PC-9 (cell line): ENCODE measurements at regions not wholly inside any gene's neighbourhood (a gene's known extent, or its start where the extent isn't known, plus 50 kb on each side); places are given as distances from the start of the nearest gene placed in this dataset.

Experiments
- BruUV-seq: library from RNA; stranded (reverse); fragments of 400-500 nt; replicated peaks from 2 replicates; lab custom pipeline; 2021; lab: Mats Ljungman, UMichigan
- CTCF ChIA-PET: fragments of 300-600 bp; sonication (Branson Sonifier 250); formaldehyde crosslinking; loops from one replicate; lab custom pipeline; 2022; ENCODE audit warnings: antibody characterized with exemption; lab: Charles Lee
- POLR2A ChIA-PET: fragments of 300-600 bp; sonication (Branson Sonifier 250); formaldehyde crosslinking; loops from one replicate; lab custom pipeline; 2022; ENCODE audit warnings: antibody characterized with exemption; ENCODE audit not compliant: unreplicated experiment; lab: Charles Lee
- DNase-seq, 2 experiments: peaks; one replicate each; pipeline versions ENCODE4 v3.0.0 to v3.0.0-alpha.2; 2015 to 2022; ENCODE audit warnings: mixed read lengths in 1 of 2
- H2AFZ ChIP-seq: fragments of 200-600 bp; sonication (generic); 2 replicates; pipeline ENCODE4 v1.8.1; 2017; ENCODE audit warnings: antibody characterized with exemption
- H3F3A ChIP-seq: fragments of 200-600 bp; sonication (generic); 2 replicates; pipeline ENCODE4 v1.8.1; 2017; ENCODE audit warnings: antibody characterized with exemption, mild to moderate bottlenecking, low read depth; ENCODE audit not compliant: insufficient read depth
- H3K27ac ChIP-seq: fragments of 200-600 bp; sonication (generic); 2 replicates; pipeline ENCODE4 v1.6.1; 2016; ENCODE audit warnings: mixed run types
- H3K27me3 ChIP-seq: fragments of 200-600 bp; sonication (generic); 2 replicates; pipeline ENCODE4 v1.6.1; 2016; ENCODE audit warnings: low read depth, mixed run types; ENCODE audit not compliant: insufficient read depth
- H3K36me3 ChIP-seq: fragments of 200-600 bp; sonication (generic); 2 replicates; pipeline ENCODE4 v1.6.1; 2016; ENCODE audit warnings: low read depth, mixed run types
- H3K4me1 ChIP-seq: fragments of 200-600 bp; sonication (generic); replicated peaks from 2 replicates; pipeline ENCODE4 v1.6.1; 2016; ENCODE audit warnings: mixed run types; ENCODE audit not compliant: insufficient read depth
- H3K4me2 ChIP-seq: fragments of 200-600 bp; sonication (generic); 2 replicates; pipeline ENCODE4 v1.6.1; 2017; ENCODE audit warnings: mixed run types
- H3K4me3 ChIP-seq: fragments of 200-600 bp; sonication (generic); 2 replicates; pipeline ENCODE4 v1.6.1; 2016; ENCODE audit warnings: mixed run types
- H3K79me2 ChIP-seq: fragments of 200-600 bp; sonication (generic); 2 replicates; pipeline ENCODE4 v1.6.1; 2017; ENCODE audit warnings: low read depth, mixed run types
- H3K9me2 ChIP-seq: fragments of 200-600 bp; sonication (generic); 2 replicates; pipeline ENCODE4 v1.8.1; 2017; ENCODE audit warnings: mild to moderate bottlenecking; ENCODE audit not compliant: insufficient read depth
- H3K9me3 ChIP-seq: fragments of 200-600 bp; sonication (generic); 2 replicates; pipeline ENCODE4 v1.8.1; 2016; ENCODE audit warnings: low read depth; ENCODE audit not compliant: insufficient read depth
- H4K20me1 ChIP-seq: fragments of 200-600 bp; sonication (generic); 2 replicates; pipeline ENCODE4 v1.8.1; 2017; ENCODE audit not compliant: insufficient read depth
- CTCF ChIP-seq: fragments of 200-600 bp; sonication (generic); conservative IDR thresholded peaks from 2 replicates; pipeline ENCODE4 v1.6.1; 2017; ENCODE audit warnings: mixed run types, antibody characterized with exemption, mild to moderate bottlenecking, moderate library complexity
- EZH2 ChIP-seq: fragments of 200-600 bp; sonication (generic); IDR thresholded peaks from 2 replicates; pipeline ENCODE4 v1.8.0; 2017; ENCODE audit warnings: antibody characterized with exemption, low read depth
- intact Hi-C: fragments of 100-400 bp; cut with micrococcal nuclease; formaldehyde crosslinking; loops from one replicate; pipeline ENCODE4 v1.10.0; 2022; ENCODE audit not compliant: unreplicated experiment

GRCh38 chr6:80543151-80543550, 436.7 kb downstream of the BCKDHB start:
- H3K27ac ChIP-seq = no peak overlapping the region
- no peak overlapping the region for H3K4me3 ChIP-seq
- BruUV-seq = no TSS peak
- no peaks in the 10 kb centered on the region for H3K27me3 ChIP-seq
- H3K9me3 ChIP-seq = no peaks in the 10 kb centered on the region
- TF ChIP-seq CTCF (no peak), EZH2 (no peak)
- intact Hi-C loops = loop anchor here (10.0 kb wide), 1 partner anchor 418 kb away; no protein-coding TSS in a partner anchor
- H4K20me1 ChIP-seq = no peaks in the 10 kb centered on the region
- H2AFZ ChIP-seq = no peak overlapping the region
- peaks cover 16% of the 10 kb centered on the region for H3K4me1 ChIP-seq
- H3K9me2 ChIP-seq = no peaks in the 10 kb centered on the region
- DNase-seq = no peak
- CTCF ChIA-PET = no interaction called here
- no peaks in the 10 kb centered on the region for H3K79me2 ChIP-seq
- POLR2A ChIA-PET = no interaction called here
- H3F3A ChIP-seq = no peaks in the 10 kb centered on the region
- no peak overlapping the region for H3K4me2 ChIP-seq
- no peaks in the 10 kb centered on the region for H3K36me3 ChIP-seq

GRCh38 chr6:80541886-80542285, 435.4 kb downstream of the BCKDHB start:
- Histone ChIP-seq H3K4me1 (peaks cover 16% of the 10 kb centered on the region), H3K79me2 (no peaks in the 10 kb centered on the region), H3K4me2 (0 out of 2 replicates have a peak overlapping the region, but pooled peaks have one; percentile 43), H3K36me3 (no peaks in the 10 kb centered on the region), H3K9me2 (no peaks in the 10 kb centered on the region), H3K27me3 (no peaks in the 10 kb centered on the region), H4K20me1 (no peaks in the 10 kb centered on the region), H2AFZ (no peak overlapping the region), H3K27ac (no peak overlapping the region), H3K4me3 (no peak overlapping the region), H3F3A (no peaks in the 10 kb centered on the region), H3K9me3 (no peaks in the 10 kb centered on the region)
- ChIA-PET CTCF (no interaction called here), POLR2A (no interaction called here)
- intact Hi-C loops = loop anchor here (1.0 to 10.0 kb wide), 2 partner anchors 88 to 417 kb away; no protein-coding TSS in a partner anchor
- TF ChIP-seq CTCF (no peak), EZH2 (no peak)
- DNase-seq = no peak
- no TSS peak for BruUV-seq

GRCh38 chr6:80541181-80541580, 434.7 kb downstream of the BCKDHB start:
- Histone ChIP-seq H3K36me3 (no peaks in the 10 kb centered on the region), H3K9me3 (no peaks in the 10 kb centered on the region), H3K27me3 (no peaks in the 10 kb centered on the region), H4K20me1 (no peaks in the 10 kb centered on the region), H3K4me3 (no peak overlapping the region), H3K27ac (peak overlapping the region; percentile 66), H3K79me2 (no peaks in the 10 kb centered on the region), H3F3A (no peaks in the 10 kb centered on the region), H2AFZ (no peak overlapping the region; the same call in 1 of the 2 replicates), H3K4me2 (peak overlapping the region; percentile 43), H3K4me1 (peaks cover 16% of the 10 kb centered on the region), H3K9me2 (no peaks in the 10 kb centered on the region)
- BruUV-seq = no TSS peak
- CTCF ChIA-PET = no interaction called here
- intact Hi-C loops = loop anchor here (1.0 to 10.0 kb wide), 2 partner anchors 87 to 416 kb away; no protein-coding TSS in a partner anchor
- TF ChIP-seq EZH2 (no peak), CTCF (no peak)
- POLR2A ChIA-PET = no interaction called here
- DNase-seq = peak; percentile 62 to 84
